ENCODE measurements at regions not wholly inside any gene's neighbourhood (a gene's known extent, or its start where the extent isn't known, plus 50 kb on each side); places are given as distances from the start of the nearest gene placed in this dataset.

- ATAC-seq (no peak), DNase-seq (no peak)
- Histone ChIP-seq H3K36me3 (ENCODE audit: low read depth) (no peaks in the 10 kb centered on the region), H3K9me3 (no peaks in the 10 kb centered on the region), H3K4me1 (ENCODE audit: low read depth) (peaks cover 3% of the 10 kb centered on the region), H3K4me3 (no peak overlapping the region)
- no peak for TF ChIP-seq CTCF (IDR thresholded peaks at IDR 0.05)
- intact Hi-C loops (cut with DNase I, micrococcal nuclease) = no loop called here
Observed at GRCh38 chr15:69662645-69663000, 210.0 kb downstream of the RPLP1 start.

DNA sequence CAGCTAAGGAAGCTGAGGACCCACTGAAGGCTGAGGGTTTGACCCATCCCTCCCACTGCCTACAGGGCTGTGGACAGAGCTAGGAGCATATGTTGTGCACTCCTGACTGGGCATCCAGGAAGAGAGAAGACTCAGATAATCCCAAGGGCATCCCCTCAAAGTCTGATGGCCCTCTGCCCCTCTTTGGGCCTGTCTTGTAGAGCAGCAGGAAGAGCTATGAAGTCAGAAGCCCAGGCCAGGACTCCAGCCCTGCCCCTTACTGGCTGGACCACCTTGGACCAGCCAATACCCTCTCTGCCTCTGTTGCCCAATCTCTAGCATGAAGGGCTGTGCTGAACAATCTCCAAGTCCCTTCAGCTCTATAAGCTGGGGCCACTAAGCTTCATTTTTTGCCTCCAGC, 210.8 kb downstream of the RPLP1 start:
- no peak for TF ChIP-seq CTCF (IDR thresholded peaks at IDR 0.05)
- ATAC-seq (no peak), DNase-seq (no peak)
- Histone ChIP-seq H3K36me3 (ENCODE audit: low read depth) (no peaks in the 10 kb centered on the region), H3K9me3 (no peaks in the 10 kb centered on the region), H3K4me3 (no peak overlapping the region), H3K4me1 (ENCODE audit: low read depth) (peaks cover 3% of the 10 kb centered on the region)
- intact Hi-C loops (cut with DNase I, micrococcal nuclease) = no loop called here

DNA sequence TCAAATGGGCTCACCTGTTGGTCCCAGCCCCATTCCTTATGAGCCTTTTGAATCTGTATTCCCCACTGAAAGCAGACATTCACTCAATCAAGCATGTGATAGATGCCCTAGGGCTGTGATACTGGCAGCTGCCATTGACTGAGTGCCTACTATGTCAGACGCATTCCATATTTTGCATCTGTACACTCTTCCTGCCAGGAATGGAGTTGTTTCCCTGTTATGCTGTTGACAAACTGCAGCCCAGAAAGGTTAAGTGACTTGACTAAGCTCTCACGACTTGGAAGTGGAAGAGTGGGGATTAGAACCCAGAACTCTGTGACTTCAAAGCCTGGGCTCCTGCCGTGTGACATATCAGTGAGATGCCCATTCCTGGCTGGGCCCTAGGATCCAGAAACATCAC, 211.4 kb downstream of the RPLP1 start:
- TF ChIP-seq CTCF (IDR thresholded peaks at IDR 0.05) = no peak
- no peak overlapping the region for H3K4me3 ChIP-seq
- no peaks in the 10 kb centered on the region for H3K36me3 ChIP-seq (ENCODE audit: low read depth)
- no peaks in the 10 kb centered on the region for H3K9me3 ChIP-seq
- H3K4me1 ChIP-seq (ENCODE audit: low read depth) = peaks cover 3% of the 10 kb centered on the region
- ATAC-seq (no peak), DNase-seq (no peak)
- intact Hi-C loops (cut with DNase I, micrococcal nuclease) = no loop called here

- H3K4me1 ChIP-seq (ENCODE audit: low read depth) = peaks cover 3% of the 10 kb centered on the region
- no peak overlapping the region for H3K4me3 ChIP-seq
- H3K36me3 ChIP-seq (ENCODE audit: low read depth) = no peaks in the 10 kb centered on the region
- ATAC-seq = no peak
- intact Hi-C loops (cut with DNase I, micrococcal nuclease) = no loop called here
- no peaks in the 10 kb centered on the region for H3K9me3 ChIP-seq
- no peak for TF ChIP-seq CTCF (IDR thresholded peaks at IDR 0.05)
- DNase-seq = no peak
Observed at GRCh38 chr15:69664572-69665571, 212.3 kb downstream of the RPLP1 start.

DNA sequence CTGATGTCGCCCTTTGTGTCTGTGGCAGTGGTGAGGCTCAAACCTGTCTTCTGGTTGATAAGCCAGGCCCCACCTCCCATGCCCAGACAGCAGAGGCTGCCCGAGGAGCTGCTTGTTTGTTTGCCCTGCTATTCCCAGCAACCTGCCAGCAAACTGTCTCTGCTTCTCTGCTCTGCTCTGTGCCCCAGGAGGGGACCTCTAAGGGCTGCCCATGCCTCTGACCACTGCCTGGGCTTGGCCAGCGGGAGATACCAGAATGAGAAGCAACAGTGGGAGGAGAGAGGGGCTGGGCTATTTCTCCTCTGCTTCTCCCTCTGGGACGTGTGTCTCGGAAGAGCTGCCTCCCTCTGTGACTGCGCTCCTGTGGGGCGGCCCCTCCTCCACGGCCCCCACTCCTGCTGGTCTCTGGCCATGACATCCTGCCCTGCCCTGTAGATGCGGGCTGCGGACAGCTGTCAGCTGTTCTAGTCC, 213.1 kb downstream of the RPLP1 start:
- no peak for ATAC-seq
- Histone ChIP-seq H3K9me3 (no peaks in the 10 kb centered on the region), H3K4me1 (ENCODE audit: low read depth) (peaks cover 3% of the 10 kb centered on the region), H3K36me3 (ENCODE audit: low read depth) (no peaks in the 10 kb centered on the region), H3K4me3 (no peak overlapping the region)
- intact Hi-C loops (cut with DNase I, micrococcal nuclease) = no loop called here
- DNase-seq = no peak
- no peak for TF ChIP-seq CTCF (IDR thresholded peaks at IDR 0.05)

Data from mucosa of descending colon (tissue), 3 donors.